ENCODE measurements at regions not wholly inside any gene's neighbourhood (a gene's known extent, or its start where the extent isn't known, plus 50 kb on each side); places are given as distances from the start of the nearest gene placed in this dataset.

DNA sequence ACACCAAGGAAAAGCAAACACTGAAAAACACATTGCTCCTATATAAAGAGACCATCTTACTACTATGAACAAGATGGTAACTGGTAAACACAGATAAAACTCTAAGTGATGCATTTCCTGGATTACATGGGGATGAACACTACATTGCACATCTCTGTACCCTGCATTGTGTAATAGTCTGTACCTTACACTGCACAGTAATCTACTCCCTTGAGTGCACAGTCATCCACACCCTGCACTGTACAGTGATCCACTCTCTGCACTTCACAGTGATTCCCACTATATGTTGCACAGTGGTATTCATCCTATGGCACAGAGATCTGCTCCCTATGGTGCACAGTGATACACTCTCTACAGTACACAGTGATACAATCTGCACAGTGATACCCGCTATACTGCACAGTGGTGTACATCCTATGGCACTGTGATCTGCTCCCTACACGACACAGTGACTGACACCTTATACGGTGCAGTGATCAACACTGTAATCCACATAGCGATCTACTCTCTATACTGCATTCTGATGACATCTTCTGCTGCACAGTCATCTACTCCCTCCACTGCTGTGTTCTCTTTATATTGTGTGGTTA, 462.2 kb upstream of the RGPD4 start:
- H3K4me3 ChIP-seq (ENCODE audit: low read depth, low read length): no peak overlapping the region
- no peaks in the 10 kb centered on the region for H3K27me3 ChIP-seq (ENCODE audit: control insufficient read depth, insufficient read depth, low read length)
- CTCF ChIA-PET: no interaction called here
- H3K36me3 ChIP-seq (ENCODE audit: control insufficient read depth, insufficient read depth, low read length): no peaks in the 10 kb centered on the region
- no peak for DNase-seq (ENCODE audit: low read depth)
- TF ChIP-seq, protein P1, sequence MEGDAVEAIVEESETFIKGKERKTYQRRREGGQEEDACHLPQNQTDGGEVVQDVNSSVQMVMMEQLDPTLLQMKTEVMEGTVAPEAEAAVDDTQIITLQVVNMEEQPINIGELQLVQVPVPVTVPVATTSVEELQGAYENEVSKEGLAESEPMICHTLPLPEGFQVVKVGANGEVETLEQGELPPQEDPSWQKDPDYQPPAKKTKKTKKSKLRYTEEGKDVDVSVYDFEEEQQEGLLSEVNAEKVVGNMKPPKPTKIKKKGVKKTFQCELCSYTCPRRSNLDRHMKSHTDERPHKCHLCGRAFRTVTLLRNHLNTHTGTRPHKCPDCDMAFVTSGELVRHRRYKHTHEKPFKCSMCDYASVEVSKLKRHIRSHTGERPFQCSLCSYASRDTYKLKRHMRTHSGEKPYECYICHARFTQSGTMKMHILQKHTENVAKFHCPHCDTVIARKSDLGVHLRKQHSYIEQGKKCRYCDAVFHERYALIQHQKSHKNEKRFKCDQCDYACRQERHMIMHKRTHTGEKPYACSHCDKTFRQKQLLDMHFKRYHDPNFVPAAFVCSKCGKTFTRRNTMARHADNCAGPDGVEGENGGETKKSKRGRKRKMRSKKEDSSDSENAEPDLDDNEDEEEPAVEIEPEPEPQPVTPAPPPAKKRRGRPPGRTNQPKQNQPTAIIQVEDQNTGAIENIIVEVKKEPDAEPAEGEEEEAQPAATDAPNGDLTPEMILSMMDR (IDR thresholded peaks at IDR 0.05; ENCODE audit: insufficient read depth, low read depth, low read length): no peak
- POLR2A ChIA-PET: no interaction called here

DNA sequence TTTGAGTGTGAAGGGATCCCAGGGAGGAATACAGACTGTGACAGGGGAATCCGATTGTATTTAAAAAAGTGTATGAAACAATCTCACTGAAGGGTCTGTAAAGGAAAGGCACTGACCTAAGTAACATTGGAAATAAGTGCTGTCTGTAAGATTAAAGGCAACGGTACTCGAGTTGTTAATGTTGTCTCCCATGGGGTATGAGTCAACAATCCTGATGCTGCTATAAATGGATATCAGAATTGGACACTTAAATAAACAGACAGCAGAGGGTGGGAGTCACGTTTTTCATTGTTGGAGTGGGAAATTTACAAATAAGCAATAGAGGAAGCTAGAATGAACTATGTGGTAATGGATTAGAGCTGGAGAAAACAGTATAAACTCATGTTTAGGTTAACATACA, 452.4 kb upstream of the RGPD4 start:
- Histone ChIP-seq H3K27me3 (ENCODE audit: control insufficient read depth, insufficient read depth, low read length) (no peaks in the 10 kb centered on the region), H3K36me3 (ENCODE audit: control insufficient read depth, insufficient read depth, low read length) (no peaks in the 10 kb centered on the region), H3K4me3 (ENCODE audit: low read depth, low read length) (no peak overlapping the region)
- CTCF ChIA-PET: no interaction called here
- no peak for DNase-seq (ENCODE audit: low read depth)
- TF ChIP-seq, protein P1 (IDR thresholded peaks at IDR 0.05; ENCODE audit: insufficient read depth, low read depth, low read length): no peak
- POLR2A ChIA-PET: no interaction called here

DNA sequence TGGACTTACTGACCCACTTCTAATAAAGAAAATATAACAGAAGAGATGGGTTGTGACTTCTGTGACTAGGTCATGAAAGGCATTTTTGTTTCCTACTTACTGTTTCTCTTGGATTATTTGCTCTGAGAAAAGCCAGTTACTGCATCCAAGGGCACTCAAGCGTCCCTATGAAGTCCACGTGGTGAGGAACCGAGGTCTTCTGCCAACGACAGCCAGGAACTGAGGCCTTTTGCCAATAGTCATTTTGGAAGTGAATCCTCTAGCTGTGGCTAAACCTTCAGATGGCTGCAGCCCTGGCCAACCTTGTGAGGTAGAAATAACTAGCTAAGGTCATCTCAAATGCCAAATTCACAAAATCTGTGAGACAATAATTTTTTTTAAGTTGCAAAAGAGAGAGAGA, 449.8 kb upstream of the RGPD4 start:
- no peaks in the 10 kb centered on the region for H3K36me3 ChIP-seq (ENCODE audit: control insufficient read depth, insufficient read depth, low read length)
- no peak overlapping the region for H3K4me3 ChIP-seq (ENCODE audit: low read depth, low read length)
- ChIA-PET POLR2A (no interaction called here), CTCF (no interaction called here)
- no peak for DNase-seq (ENCODE audit: low read depth)
- H3K27me3 ChIP-seq (ENCODE audit: control insufficient read depth, insufficient read depth, low read length): no peaks in the 10 kb centered on the region
- TF ChIP-seq, protein P1 (IDR thresholded peaks at IDR 0.05; ENCODE audit: insufficient read depth, low read depth, low read length): no peak

DNA sequence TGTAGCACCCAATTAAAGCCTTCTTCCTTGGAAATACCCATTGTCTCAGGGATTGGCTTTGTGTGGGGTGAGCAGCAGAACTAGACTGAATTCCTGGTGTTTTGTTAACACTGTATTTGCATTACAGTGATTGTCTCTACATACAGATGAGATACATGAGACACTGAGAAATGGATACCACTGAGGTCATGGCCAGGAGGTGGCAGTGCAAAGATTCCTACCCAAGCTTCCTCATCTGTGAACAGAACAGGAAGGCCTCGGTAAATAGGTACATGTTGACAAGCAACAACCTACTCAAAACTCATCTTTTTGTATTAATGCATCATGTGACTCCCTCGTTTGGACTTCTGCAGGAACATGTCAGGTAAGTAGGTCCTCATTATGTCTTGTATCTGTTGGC, 445.8 kb upstream of the RGPD4 start:
- no peaks in the 10 kb centered on the region for H3K36me3 ChIP-seq (ENCODE audit: control insufficient read depth, insufficient read depth, low read length)
- TF ChIP-seq, protein P1 (IDR thresholded peaks at IDR 0.05; ENCODE audit: insufficient read depth, low read depth, low read length): no peak
- ChIA-PET POLR2A (no interaction called here), CTCF (no interaction called here)
- H3K4me3 ChIP-seq (ENCODE audit: low read depth, low read length): no peak overlapping the region
- DNase-seq (ENCODE audit: low read depth): no peak
- no peaks in the 10 kb centered on the region; the same call in 1 of the 2 replicates for H3K27me3 ChIP-seq (ENCODE audit: control insufficient read depth, insufficient read depth, low read length)

DNA sequence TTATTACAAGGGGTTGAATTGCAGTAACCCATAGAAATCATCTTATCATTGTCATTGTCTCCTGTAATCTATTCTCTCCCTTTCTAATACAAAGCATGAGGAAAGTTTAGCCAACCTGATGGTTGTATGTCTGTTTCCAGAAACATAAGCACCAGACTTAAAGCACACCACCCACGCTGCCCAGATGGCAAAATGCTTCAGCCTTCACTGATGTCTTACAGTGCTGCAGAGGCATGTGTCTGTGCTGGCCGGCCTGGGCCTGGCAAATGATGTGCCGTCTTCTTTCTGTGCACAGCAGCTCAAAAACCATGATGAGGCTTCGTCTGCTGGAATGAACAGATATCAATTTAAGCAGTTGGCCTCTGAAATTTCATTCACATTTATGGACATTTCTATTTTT, 443.0 kb upstream of the RGPD4 start:
- POLR2A ChIA-PET: no interaction called here
- CTCF ChIA-PET: no interaction called here
- Histone ChIP-seq H3K4me3 (ENCODE audit: low read depth, low read length) (no peak overlapping the region), H3K27me3 (ENCODE audit: control insufficient read depth, insufficient read depth, low read length) (no peaks in the 10 kb centered on the region; the same call in 1 of the 2 replicates), H3K36me3 (ENCODE audit: control insufficient read depth, insufficient read depth, low read length) (no peaks in the 10 kb centered on the region)
- TF ChIP-seq, protein P1 (IDR thresholded peaks at IDR 0.05; ENCODE audit: insufficient read depth, low read depth, low read length): no peak
- no peak for DNase-seq (ENCODE audit: low read depth)
